ENCODE measurements at regions not wholly inside any gene's neighbourhood (a gene's known extent, or its start where the extent isn't known, plus 50 kb on each side); places are given as distances from the start of the nearest gene placed in this dataset.

DNA sequence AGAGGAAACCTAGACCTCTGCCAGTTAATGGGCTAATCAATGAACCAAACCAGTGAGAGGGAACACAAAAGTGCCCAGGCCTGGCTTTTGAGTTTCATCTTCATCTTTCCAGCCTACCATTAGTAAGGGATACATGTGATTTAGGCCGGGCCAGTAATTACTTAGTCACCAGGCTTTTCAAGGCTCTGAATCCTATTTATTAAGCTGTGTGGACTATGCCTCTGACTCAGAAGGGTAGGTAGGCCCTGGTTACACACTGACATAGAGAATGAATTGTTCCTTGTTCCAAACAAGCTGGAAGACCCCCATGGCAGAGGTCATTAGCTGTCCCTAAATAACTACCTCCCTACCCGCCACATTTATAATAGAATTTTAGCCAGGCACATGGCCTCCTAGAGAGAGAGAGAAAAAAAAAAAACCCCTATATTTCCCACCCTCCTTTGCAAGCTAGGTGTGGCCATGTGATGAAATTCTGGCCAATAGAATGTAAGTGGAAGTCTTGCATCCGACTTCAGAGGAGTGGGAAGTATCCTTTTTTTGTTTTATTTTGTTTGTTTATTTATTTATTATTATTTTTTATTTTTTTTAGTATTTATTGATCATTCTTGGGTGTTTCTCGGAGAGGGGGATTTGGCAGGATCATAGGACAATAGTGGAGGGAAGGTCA is 112.3 kb upstream of the BCOR start:
- TF ChIP-seq CTCF (IDR thresholded peaks at IDR 0.05) (no peak), POLR2A (IDR thresholded peaks at IDR 0.05) (no peak)

Data from adrenal gland (tissue), 5 donors.